Posterior cingulate gyrus (tissue), 11 donors: ENCODE measurements at regions not wholly inside any gene's neighbourhood (a gene's known extent, or its start where the extent isn't known, plus 50 kb on each side); places are given as distances from the start of the nearest gene placed in this dataset.
"Not testable (repeated sequence)": the region's sequence is repeated elsewhere in the genome, so short reads cannot be mapped to it uniquely, and the experiment has no call there.

ENCODE experiments used
- DNase-seq, 10 donors: peaks; one replicate each; pipeline versions ENCODE4 v3.0.0 to v3.0.0-alpha.2; 2020 to 2021; ENCODE audit warnings: mixed read lengths in 3 of 10
- intact Hi-C: fragments of 100-400 bp; cut with DNase I; formaldehyde crosslinking; loops from one replicate; pipeline ENCODE4 v1.15.1; 2023

- DNase-seq = no peak
- intact Hi-C loops = no loop called here
Measured at GRCh38 chr17:14746822-14747602, 446.1 kb downstream of the HS3ST3B1 start.

DNA sequence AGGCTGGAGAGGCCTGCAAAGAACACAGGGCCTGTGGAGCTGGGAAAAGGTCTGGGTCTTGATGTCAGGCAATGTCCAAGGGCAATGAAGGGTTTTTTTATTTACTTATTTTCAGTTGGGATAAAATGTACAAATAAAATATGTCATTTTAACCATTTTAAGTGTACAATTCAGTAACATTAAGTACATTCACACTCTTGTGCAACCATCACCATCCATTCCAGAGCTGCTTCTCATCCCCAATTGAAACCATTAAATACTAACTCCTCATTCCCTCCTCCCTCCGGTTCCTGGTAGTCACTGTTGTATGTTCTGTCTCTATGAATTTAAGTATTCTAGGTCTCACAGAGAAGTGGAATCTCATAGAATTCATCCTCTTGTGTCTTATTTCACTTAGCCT, 444.7 kb downstream of the HS3ST3B1 start:
- no peak for DNase-seq
- intact Hi-C loops = no loop called here

GRCh38 chr17:14744761-14745473, 444.0 kb downstream of the HS3ST3B1 start:
- intact Hi-C loops = no loop called here
- DNase-seq = no peak

- intact Hi-C loops = no loop called here
- no peak for DNase-seq
Measured at GRCh38 chr17:14741491-14741890, 440.6 kb downstream of the HS3ST3B1 start.

GRCh38 chr17:14739656-14740431, 439.0 kb downstream of the HS3ST3B1 start:
- no peak for DNase-seq
- intact Hi-C loops = no loop called here

GRCh38 chr17:14738652-14738988, 437.7 kb downstream of the HS3ST3B1 start:
- DNase-seq = no peak
- intact Hi-C loops = no loop called here

DNA sequence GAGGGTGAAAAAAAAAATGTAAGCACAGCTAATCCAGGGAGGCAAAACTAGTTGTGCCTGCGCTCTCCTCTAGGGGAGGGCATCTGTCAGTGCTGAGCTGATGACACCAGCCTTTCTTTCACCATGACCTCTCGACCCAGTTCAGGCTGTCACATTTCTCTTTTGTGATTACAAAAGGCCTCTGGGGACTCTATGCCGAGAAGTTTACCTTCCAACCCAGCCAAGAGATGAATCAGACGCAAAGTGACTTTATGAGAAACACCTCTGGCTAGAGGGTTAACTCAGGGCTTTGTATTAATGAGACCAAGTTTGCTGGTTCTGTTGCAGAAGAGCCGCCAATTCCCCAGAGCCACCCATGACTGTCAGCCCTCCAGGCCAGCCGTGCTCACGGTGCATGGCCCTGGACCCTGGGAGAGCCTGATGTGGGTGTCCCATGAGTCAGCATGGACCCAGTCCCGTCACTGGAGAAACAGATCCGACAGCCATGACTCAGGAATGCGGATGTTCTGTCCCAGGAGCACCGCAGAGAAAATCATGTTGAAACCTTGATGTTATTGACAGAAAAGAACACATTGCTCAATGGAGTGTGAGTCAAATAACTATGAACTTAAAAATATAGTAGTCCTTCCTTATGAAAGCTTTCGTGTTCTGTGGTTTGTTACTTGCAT, 437.2 kb downstream of the HS3ST3B1 start:
- intact Hi-C loops = no loop called here
- DNase-seq = no peak

GRCh38 chr17:14736631-14737030, 435.8 kb downstream of the HS3ST3B1 start:
- DNase-seq = no peak
- intact Hi-C loops = no loop called here

DNA sequence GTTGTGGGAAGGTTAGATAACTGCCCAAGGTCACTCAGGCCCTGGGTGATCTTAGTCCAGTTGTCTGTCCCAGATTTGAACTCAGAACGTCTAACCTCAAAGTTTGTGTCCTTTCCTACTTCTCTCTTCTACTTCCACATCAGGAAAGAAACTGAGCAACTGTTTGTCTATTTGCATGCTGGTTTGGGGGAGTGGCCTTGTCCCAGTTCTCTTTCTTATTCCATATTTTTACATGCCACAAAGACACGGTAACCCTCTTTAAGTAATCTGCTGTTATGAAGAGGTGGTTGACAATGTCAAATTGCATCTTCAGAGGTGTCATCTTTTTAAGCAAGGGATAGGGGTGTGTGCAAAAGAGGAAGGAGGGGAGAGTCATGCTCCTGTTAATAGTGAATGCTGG, 432.5 kb downstream of the HS3ST3B1 start:
- intact Hi-C loops = no loop called here
- DNase-seq = no peak

DNA sequence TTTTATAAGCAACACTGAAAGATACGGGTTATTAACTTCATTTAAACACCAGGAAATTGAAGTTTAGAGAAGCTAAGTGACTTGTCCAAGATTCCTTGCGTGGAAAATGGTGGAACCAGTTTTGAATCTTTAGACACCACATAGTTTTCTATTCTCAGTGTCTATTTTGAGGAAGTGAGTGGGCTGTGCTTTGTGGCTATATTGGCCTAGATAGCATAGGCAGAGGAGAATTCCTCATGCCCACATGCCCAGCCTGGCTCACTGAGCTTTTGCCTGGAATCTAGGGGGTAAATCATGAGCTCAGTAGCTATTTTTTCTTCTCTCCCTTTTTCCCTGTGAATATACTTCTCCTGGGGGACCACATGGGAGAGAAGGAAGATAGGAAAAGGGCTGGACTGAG, 431.3 kb downstream of the HS3ST3B1 start:
- intact Hi-C loops = no loop called here
- DNase-seq = no peak

GRCh38 chr17:14731591-14731990, 430.7 kb downstream of the HS3ST3B1 start:
- no peak for DNase-seq
- intact Hi-C loops = no loop called here

- intact Hi-C loops = no loop called here
- DNase-seq = no peak
Measured at GRCh38 chr17:14730821-14731220, 429.9 kb downstream of the HS3ST3B1 start.

DNA sequence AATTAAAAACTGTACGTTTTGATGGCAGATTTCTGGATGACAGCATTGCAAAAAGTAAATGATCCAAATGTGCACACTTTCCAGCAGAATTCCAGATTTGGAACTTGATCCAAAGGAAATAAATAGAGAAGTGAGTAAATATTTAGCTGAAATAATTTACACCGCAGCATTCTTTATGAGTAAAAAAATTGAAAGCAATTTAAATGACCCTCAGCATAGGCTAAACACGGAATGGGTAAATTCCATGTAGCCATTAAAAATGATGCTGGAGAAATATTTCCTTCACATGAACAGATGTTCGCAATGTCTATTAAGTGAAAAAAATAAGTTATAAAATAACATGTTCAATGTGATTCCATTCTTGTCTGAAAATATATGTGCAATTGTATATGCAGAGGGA, 424.8 kb downstream of the HS3ST3B1 start:
- DNase-seq = no peak
- intact Hi-C loops = no loop called here

GRCh38 chr17:14724770-14725169, 423.9 kb downstream of the HS3ST3B1 start:
- DNase-seq = no peak
- intact Hi-C loops = no loop called here

DNA sequence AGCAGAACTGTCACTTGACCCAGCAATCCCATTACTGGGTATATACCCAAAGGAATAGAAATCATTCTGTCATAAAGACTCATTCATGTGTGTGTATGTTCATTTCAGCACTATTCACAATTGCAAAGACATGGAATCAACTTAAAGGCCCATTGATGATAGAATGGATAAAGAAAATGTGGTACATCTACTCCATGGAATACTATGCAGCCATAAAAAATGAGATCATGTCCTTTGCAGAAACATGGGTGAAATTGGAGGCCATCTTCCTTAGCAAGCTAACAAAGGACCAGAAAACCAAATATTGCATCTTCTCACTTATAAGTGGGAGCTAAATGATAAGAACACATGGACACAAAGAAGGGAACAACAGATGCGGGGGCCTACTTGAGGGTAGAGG, 422.5 kb downstream of the HS3ST3B1 start:
- intact Hi-C loops, DNase-seq: not testable (repeated sequence)

DNA sequence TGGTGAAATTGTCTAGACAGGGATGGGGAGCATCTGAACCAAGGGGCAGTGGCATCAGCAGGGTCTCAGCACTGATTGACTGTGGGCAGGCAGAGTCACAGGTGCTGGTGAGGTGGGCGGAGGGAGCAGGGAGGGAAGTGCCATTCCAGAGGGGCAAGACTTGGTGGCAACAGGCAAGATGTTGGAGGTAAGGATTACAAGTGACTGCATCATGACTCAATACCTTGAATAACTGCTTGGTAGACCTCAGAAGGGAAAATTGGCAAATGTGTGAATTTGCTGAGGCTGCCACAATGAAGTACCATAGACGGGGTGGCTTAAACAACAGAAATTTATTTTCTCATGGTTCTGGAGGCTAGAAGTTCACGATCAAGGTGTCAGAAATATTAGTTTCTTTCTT, 419.1 kb downstream of the HS3ST3B1 start:
- intact Hi-C loops = no loop called here
- no peak for DNase-seq

DNA sequence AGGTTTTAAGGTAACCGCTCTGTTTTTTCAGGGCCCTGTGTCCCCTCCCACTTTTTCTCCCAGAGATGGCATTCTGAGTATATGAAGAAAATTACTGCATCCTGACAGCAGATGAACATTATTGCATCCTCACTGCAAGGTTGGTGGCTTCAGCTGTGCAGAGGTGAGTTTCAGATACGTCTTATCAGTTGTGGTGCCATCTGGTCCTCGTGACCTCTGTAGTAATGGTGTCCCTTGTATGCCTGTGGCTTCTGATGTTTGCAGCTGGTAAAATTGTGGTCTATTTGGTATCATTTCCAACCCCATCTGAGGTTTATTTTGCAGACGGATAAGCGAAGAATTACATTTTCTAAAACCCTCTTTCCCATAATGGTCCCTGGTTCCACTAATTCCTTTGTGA, 417.0 kb downstream of the HS3ST3B1 start:
- no peak for DNase-seq
- intact Hi-C loops = no loop called here

DNA sequence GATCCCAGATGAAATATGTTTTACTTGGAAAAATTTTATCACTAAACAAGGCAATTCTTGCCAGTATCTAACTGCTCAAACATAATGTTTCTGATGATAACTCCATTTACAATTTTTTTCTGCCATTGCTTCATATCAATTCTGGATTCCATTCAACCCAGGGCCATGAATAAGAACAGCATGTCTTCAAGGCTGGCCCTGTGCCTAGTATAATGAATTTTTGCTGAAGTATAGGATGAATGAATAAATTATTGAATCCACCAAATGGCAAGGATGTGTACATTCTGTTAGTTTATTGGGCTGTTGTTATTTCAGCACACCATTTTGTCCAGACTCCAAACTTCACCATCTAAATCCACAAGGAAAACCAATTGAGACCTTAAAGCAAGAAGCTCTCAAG, 414.7 kb downstream of the HS3ST3B1 start:
- intact Hi-C loops = no loop called here
- no peak for DNase-seq

DNA sequence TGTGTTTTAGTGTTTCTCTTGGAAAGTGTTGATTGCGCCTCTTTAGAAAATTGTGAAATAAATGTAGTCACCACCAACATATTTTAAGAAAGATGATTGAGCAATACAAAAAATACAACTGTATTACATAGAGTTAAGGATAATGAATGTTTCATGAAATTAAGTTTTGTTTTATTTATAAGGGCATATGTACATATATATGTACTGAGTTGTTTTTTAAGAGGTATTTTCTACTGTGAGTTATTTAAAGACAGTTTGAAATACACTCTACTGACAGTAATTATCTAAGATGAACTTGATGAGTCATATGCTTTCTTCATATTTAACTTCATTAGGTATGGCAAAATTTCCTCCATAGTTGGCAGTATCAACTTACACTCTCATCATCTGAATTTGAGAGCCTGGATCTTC, 411.7 kb downstream of the HS3ST3B1 start:
- intact Hi-C loops = no loop called here
- DNase-seq = no peak

- DNase-seq = no peak
- intact Hi-C loops = no loop called here
Measured at GRCh38 chr17:14704121-14704520, 403.2 kb downstream of the HS3ST3B1 start.

DNA sequence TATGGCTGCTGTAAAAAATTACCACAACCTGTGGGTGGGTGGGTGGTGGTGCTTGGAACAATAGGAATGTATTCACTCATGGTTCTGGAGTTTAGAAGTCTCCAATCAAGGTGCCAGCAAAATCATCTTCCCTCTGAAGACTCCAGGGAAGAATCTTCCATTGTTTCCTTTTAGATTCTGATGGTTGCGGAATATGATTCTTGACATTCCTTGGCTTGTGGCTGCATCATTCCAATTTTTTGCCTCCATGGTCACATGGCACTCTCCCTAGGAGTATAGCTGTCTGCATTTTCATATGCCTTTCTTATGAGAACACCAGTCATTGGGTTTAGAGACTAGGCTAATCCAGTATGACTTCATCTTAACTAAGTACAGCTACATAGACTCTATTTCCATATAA, 401.0 kb downstream of the HS3ST3B1 start:
- intact Hi-C loops = no loop called here
- no peak for DNase-seq
